Liver (tissue), 3 donors: ENCODE measurements at regions not wholly inside any gene's neighbourhood (a gene's known extent, or its start where the extent isn't known, plus 50 kb on each side); places are given as distances from the start of the nearest gene placed in this dataset.

ENCODE experiments used
- ATF3 ChIP-seq: IDR thresholded peaks from 2 replicates; pipeline ENCODE4 v1.6.1; 2016; ENCODE audit warnings: antibody characterized with exemption
- CTCF ChIP-seq: fragments of 150-350 bp; IDR thresholded peaks from 2 replicates; pipeline ENCODE4 v1.5.1; 2017; ENCODE audit warnings: improper control_type of control experiment, low read depth, low read length; ENCODE audit not compliant: missing input control
- EGR1 ChIP-seq, 2 donors: IDR thresholded peaks; 2 replicates each; pipeline ENCODE4 v1.6.1; 2016 to 2018; ENCODE audit warnings: antibody characterized with exemption in 2 of 2, low read depth in 2 of 2
- GABPA ChIP-seq, 2 donors: IDR thresholded peaks in 1 of 2; conservative IDR thresholded peaks in 1 of 2; 2 replicates each; pipeline ENCODE4 v1.6.1; 2016; ENCODE audit warnings: antibody characterized with exemption in 2 of 2, mild to moderate bottlenecking in 1 of 2, moderate library complexity in 1 of 2
- HNF4A ChIP-seq, 2 donors: conservative IDR thresholded peaks; 2 replicates each; pipeline ENCODE4 v1.6.1; 2016; ENCODE audit warnings: antibody characterized with exemption in 2 of 2, mild to moderate bottlenecking in 2 of 2
- HNF4G ChIP-seq: IDR thresholded peaks from 2 replicates; pipeline ENCODE4 v1.6.1; 2016; ENCODE audit warnings: antibody characterized with exemption
- MAX ChIP-seq: IDR thresholded peaks from 2 replicates; pipeline ENCODE4 v1.6.1; 2016; ENCODE audit warnings: antibody characterized with exemption
- RAD21 ChIP-seq, 2 donors: IDR thresholded peaks; 2 replicates each; pipeline ENCODE4 v1.6.1; 2016; ENCODE audit warnings: antibody characterized with exemption in 2 of 2, mild to moderate bottlenecking in 2 of 2
- RXRA ChIP-seq, 2 donors: IDR thresholded peaks; 2 replicates each; pipeline ENCODE4 v1.6.1; 2017 to 2018; ENCODE audit warnings: antibody characterized with exemption in 2 of 2, mild to moderate bottlenecking in 1 of 2
- TAF1 ChIP-seq: conservative IDR thresholded peaks from 2 replicates; pipeline ENCODE4 v1.6.1; 2016; ENCODE audit warnings: antibody characterized with exemption, mild to moderate bottlenecking
- ZBTB33 ChIP-seq: IDR thresholded peaks from 2 replicates; pipeline ENCODE4 v1.6.1; 2016; ENCODE audit warnings: antibody characterized with exemption
- donor health status: healthy.
- donor health status: healthy.

- TF ChIP-seq ZBTB33 (no peak), CTCF (no peak), EGR1 (IDR thresholded peaks at IDR 0.05; ENCODE audit: low read depth in 2 of 2) (no peak), RXRA (IDR thresholded peaks at IDR 0.05) (no peak), RAD21 (IDR thresholded peaks at IDR 0.05) (no peak), HNF4G (no peak), TAF1 (no peak), ATF3 (no peak), HNF4A (conservative IDR thresholded peaks at IDR 0.05) (no peak), GABPA (IDR thresholded peaks at IDR 0.05 in 1 of 2, conservative IDR thresholded peaks at IDR 0.05 in 1 of 2) (no peak), MAX (no peak)
These were observed 166.7 kb upstream of the SNX2 start for GRCh38 chr5:122608222-122608621.
